Ectodermal cell (in vitro differentiated cells): ENCODE measurements at regions not wholly inside any gene's neighbourhood (a gene's known extent, or its start where the extent isn't known, plus 50 kb on each side); places are given as distances from the start of the nearest gene placed in this dataset.

Experiments
- H3K27ac ChIP-seq: 2 replicates; pipeline ENCODE4 v1.7.0; 2013; ENCODE audit warnings: mild to moderate bottlenecking, low read depth, low read length; ENCODE audit not compliant: insufficient read depth, poor library complexity, severe bottlenecking
- H3K27me3 ChIP-seq: 2 replicates; pipeline ENCODE4 v1.7.0; 2013; ENCODE audit warnings: mild to moderate bottlenecking, low read length; ENCODE audit not compliant: insufficient read depth, control insufficient read depth, poor library complexity, severe bottlenecking
- H3K36me3 ChIP-seq: one replicate; pipeline ENCODE4 v1.7.0; 2013; ENCODE audit warnings: low read length; ENCODE audit not compliant: control insufficient read depth, insufficient read depth
- H3K4me1 ChIP-seq: one replicate; pipeline ENCODE4 v1.7.0; 2013; ENCODE audit warnings: low read length; ENCODE audit not compliant: control insufficient read depth, insufficient read depth
- H3K4me3 ChIP-seq: 2 replicates; pipeline ENCODE4 v1.7.0; 2013; ENCODE audit warnings: low read depth, low read length, control low read depth; ENCODE audit not compliant: insufficient read depth
- H3K9me3 ChIP-seq: 2 replicates; pipeline ENCODE4 v1.7.0; 2013; ENCODE audit warnings: mild to moderate bottlenecking, low read length, moderate library complexity; ENCODE audit not compliant: control insufficient read depth
- WGBS, 2 experiments: methylation state at CpG; one replicate each; pipeline ENCODE4 v1.1.7; 2013; ENCODE audit warnings: missing lambda C conversion rate in 2 of 2; 5-methylcytosine and 5-hydroxymethylcytosine counted together

DNA sequence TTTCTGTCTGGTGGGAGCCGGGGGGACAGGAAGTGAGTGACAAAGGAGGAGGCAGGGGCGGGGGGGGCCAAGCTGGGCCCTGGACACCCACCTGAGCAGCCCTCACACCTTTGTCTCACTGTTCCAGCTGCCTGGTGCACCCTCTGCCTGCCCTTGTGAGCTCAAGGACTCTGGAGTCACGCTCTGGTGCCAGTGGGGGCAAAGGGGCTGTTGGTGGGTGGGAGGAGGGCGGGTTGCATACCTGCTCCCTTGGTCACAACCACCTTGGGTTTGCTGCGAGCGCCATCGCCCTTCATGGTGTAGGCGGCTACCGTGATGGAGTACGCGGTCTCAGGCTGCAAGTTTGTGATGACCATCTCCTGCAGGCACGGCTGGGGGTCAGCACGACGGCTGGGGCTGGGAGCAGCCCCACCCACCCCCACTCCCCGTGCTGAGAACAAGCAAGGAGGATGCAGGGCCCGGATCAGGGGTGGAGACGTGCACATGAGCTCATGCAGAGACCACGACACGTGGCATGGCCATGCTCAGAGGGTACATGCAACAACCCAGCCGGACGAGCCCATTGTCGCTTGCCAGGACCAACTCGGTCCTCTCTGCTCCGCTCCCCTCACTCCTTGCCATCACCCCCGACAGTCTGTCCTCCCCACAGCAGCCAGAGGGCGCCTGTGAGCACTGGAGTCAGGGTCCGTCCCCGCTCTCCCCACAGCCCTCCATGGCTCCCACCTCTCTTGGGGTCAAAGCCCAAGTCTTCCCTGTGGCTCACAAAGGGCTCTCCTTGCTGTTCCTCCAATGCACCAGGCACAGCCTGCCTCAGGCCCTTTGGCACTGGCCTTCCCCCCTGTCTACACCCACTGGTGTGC is 114.9 kb downstream of the PTPRS start:
- 84 to 86% methylated on average over 28 of the region's 28 CpGs for WGBS, 2 experiments
- Histone ChIP-seq H3K36me3 (peaks cover 51% of the 10 kb centered on the region), H3K27me3 (no peaks in the 10 kb centered on the region), H3K9me3 (no peaks in the 10 kb centered on the region), H3K27ac (no peak overlapping the region), H3K4me1 (no peaks in the 10 kb centered on the region), H3K4me3 (no peak overlapping the region)

- 95 to 97% methylated on average over 6 of the region's 6 CpGs for WGBS, 2 experiments
- no peaks in the 10 kb centered on the region for H3K4me1 ChIP-seq
- no peaks in the 10 kb centered on the region for H3K9me3 ChIP-seq
- H3K4me3 ChIP-seq, result no peak overlapping the region
- no peaks in the 10 kb centered on the region for H3K27me3 ChIP-seq
- H3K27ac ChIP-seq, result no peak overlapping the region
- peaks cover 54% of the 10 kb centered on the region for H3K36me3 ChIP-seq
Measured at GRCh38 chr19:5224480-5224879, 116.1 kb downstream of the PTPRS start.

- no peak overlapping the region for H3K4me3 ChIP-seq
- no peaks in the 10 kb centered on the region for H3K27me3 ChIP-seq
- no peak overlapping the region for H3K27ac ChIP-seq
- H3K4me1 ChIP-seq, result no peaks in the 10 kb centered on the region
- WGBS, 2 experiments, result 97% methylated on average over 53 of the region's 53 CpGs
- H3K36me3 ChIP-seq, result peaks cover 65% of the 10 kb centered on the region
- H3K9me3 ChIP-seq, result no peaks in the 10 kb centered on the region
Measured at GRCh38 chr19:5222821-5223321, 117.7 kb downstream of the PTPRS start.

DNA sequence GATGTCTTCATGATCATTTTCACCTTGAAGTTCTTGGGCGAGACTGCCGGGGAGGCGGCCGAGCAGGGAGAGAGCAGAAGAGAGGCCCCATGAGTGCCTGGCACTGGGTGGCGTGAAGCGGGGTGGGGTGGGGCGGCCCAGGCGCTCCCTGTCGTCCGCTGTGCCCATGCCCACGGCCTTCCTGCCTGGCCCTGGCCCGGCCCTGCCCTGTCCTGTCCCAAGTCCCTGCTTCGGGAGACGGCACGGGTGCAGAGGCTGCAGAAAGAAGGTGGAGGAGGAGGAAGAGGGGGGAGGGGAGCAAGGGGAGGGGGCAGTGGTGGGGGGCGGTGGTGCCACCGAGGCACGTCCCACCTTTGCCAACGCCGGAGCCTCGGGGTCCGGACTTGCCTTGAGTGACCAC is 118.4 kb downstream of the PTPRS start:
- Histone ChIP-seq H3K4me3 (no peak overlapping the region), H3K4me1 (no peaks in the 10 kb centered on the region), H3K36me3 (peaks cover 67% of the 10 kb centered on the region), H3K9me3 (no peaks in the 10 kb centered on the region), H3K27ac (no peak overlapping the region), H3K27me3 (no peaks in the 10 kb centered on the region)
- WGBS, 2 experiments, result 98% methylated on average over 22 of the region's 22 CpGs

DNA sequence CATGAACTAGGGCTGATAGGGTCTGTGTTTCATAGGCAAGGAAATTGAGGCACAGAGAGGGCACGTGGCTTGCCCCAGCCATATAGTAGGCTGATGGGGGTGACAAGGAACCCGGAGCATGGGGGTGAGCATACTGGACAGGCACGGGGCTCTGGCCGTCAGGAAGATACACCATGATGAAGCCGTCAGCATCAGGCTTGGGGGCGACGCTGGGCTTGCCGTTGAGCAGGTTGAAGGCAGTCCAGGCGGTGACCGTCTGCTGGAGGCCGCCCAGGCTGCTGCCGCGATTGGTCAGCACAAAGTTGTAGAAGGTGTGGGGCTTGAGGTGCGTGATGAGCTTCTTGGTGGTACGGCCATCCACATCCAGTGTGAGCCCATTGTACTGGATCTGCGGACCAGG is 119.7 kb downstream of the PTPRS start:
- Histone ChIP-seq H3K27me3 (no peaks in the 10 kb centered on the region), H3K36me3 (peaks cover 78% of the 10 kb centered on the region), H3K4me1 (no peaks in the 10 kb centered on the region), H3K9me3 (no peaks in the 10 kb centered on the region), H3K27ac (no peak overlapping the region), H3K4me3 (no peak overlapping the region)
- 95 to 97% methylated on average over 16 of the region's 16 CpGs for WGBS, 2 experiments

DNA sequence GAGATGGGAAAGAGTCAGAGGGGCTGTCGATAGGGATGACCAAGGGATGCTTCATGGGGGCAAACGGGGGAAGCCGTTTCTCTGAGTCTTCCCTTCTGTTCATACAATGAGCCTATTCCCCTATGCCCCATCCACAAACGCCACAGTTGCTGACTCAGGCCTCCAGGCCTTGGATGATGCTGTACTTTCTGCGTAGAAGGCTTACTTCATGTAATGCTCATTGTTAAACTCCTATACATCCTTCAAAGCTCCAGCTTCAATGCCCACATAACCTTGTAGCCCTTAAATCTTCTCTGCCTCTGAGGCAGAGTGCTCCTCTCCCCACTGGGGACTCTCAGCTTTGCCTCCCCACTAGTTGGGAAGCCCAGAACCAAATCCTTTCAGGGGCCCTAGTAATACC is 120.3 kb downstream of the PTPRS start:
- no peaks in the 10 kb centered on the region for H3K4me1 ChIP-seq
- 95 to 97% methylated on average over 5 of the region's 5 CpGs for WGBS, 2 experiments
- no peak overlapping the region for H3K4me3 ChIP-seq
- no peaks in the 10 kb centered on the region for H3K9me3 ChIP-seq
- no peaks in the 10 kb centered on the region for H3K27me3 ChIP-seq
- H3K36me3 ChIP-seq, result peaks cover 82% of the 10 kb centered on the region
- no peak overlapping the region for H3K27ac ChIP-seq

DNA sequence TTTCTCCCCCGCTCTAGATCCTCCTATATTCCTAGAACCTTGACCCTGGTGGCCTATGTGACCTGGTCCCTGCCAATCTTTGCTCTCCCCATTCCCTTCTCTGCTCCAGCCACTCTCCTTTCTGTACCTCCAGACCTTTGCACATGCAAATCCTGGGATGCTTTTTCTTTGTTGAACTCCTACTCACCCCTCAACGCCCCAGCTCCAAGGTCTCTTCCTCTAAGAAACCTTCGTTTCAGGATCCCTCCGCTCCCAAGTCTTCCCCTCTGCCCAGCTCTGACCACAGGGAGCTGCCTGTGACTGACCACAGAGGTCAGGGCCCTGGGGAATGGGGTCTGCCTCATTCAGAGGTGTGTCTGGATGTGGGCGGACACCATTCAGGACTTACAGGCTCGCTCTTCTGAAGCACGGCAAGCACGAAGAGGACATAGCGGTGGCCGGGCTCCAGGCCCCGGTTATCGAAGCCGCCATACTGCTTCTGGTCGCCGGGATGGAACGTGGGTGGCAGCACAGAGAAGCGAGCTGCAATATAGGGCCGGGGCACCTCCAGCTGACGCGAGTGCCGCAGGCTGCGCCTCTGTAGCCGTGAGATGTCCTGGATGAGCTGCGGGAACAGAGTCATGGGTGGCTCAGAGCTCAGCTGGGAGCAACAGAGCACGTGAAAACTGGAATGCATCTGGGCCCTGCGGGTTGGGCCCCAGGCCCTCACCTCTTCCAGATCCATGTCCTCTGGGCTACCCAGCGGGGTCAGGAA is 120.9 kb downstream of the PTPRS start:
- peaks cover 84% of the 10 kb centered on the region for H3K36me3 ChIP-seq
- WGBS, 2 experiments, result 95 to 96% methylated on average over 27 of the region's 27 CpGs
- no peaks in the 10 kb centered on the region for H3K9me3 ChIP-seq
- H3K27ac ChIP-seq, result no peak overlapping the region
- no peaks in the 10 kb centered on the region for H3K4me1 ChIP-seq
- H3K4me3 ChIP-seq, result no peak overlapping the region
- no peaks in the 10 kb centered on the region for H3K27me3 ChIP-seq

GRCh38 chr19:5218963-5219530 is 121.6 kb downstream of the PTPRS start:
- H3K36me3 ChIP-seq, result peaks cover 88% of the 10 kb centered on the region
- H3K9me3 ChIP-seq, result no peaks in the 10 kb centered on the region
- no peak overlapping the region for H3K27ac ChIP-seq
- WGBS, 2 experiments, result 96 to 97% methylated on average over 8 of the region's 8 CpGs
- no peaks in the 10 kb centered on the region for H3K4me1 ChIP-seq
- H3K27me3 ChIP-seq, result no peaks in the 10 kb centered on the region
- no peak overlapping the region for H3K4me3 ChIP-seq

GRCh38 chr19:5218255-5218855 is 122.3 kb downstream of the PTPRS start:
- WGBS, 2 experiments, result 97 to 98% methylated on average over 12 of the region's 12 CpGs

DNA sequence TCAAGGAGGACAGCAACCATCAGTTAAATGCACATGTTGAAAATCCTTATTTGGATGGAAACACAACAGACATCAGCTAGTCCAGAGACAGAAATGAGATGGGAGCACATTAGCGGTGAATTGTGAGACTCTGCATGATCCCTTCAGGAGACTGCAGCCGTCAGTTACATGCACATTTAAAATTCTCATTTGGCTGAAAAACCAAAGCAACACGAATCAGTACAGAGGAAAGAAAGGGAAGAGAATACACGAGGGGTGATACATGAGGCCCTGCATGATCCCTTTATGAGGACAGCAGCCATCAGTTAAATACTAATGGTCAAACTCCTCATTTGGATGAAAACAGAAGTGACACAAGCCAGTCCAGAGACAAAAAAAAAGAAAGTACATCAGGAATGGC is 123.4 kb downstream of the PTPRS start:
- no peaks in the 10 kb centered on the region for H3K4me1 ChIP-seq
- no peak overlapping the region for H3K27ac ChIP-seq
- no peaks in the 10 kb centered on the region for H3K9me3 ChIP-seq
- WGBS, 2 experiments, result 94 to 97% methylated on average over 4 of the region's 4 CpGs
- H3K27me3 ChIP-seq, result no peaks in the 10 kb centered on the region
- peaks cover 95% of the 10 kb centered on the region for H3K36me3 ChIP-seq
- no peak overlapping the region for H3K4me3 ChIP-seq

More at GRCh38 chr19:5218255-5218855, 122.3 kb downstream of the PTPRS start:
- Histone ChIP-seq H3K27ac (no peak overlapping the region), H3K36me3 (peaks cover 93% of the 10 kb centered on the region), H3K27me3 (no peaks in the 10 kb centered on the region), H3K4me1 (no peaks in the 10 kb centered on the region), H3K4me3 (no peak overlapping the region), H3K9me3 (no peaks in the 10 kb centered on the region)
